ENCODE measurements at regions not wholly inside any gene's neighbourhood (a gene's known extent, or its start where the extent isn't known, plus 50 kb on each side); places are given as distances from the start of the nearest gene placed in this dataset.
"Not testable (repeated sequence)": the region's sequence is repeated elsewhere in the genome, so short reads cannot be mapped to it uniquely, and the experiment has no call there.

GRCh38 chr5:50343715-50344114 lies 97.4 kb downstream of the EMB start:
- no peaks in the 10 kb centered on the region for H3K27me3 Mint-ChIP-seq
- H3K4me3 Mint-ChIP-seq: no peak overlapping the region
- H3K36me3 Mint-ChIP-seq: no peaks in the 10 kb centered on the region
- Histone ChIP-seq H3K36me3 (ENCODE audit: insufficient read depth, low read length) (no peaks in the 10 kb centered on the region), H3K27me3 (ENCODE audit: insufficient read depth, low read length) (no peaks in the 10 kb centered on the region), H3K9me3 (ENCODE audit: control insufficient read depth in 1 of 2, low read length in 2 of 2) (no peaks in the 10 kb centered on the region), H3K27ac (ENCODE audit: low read depth, low read length) (no peak overlapping the region), H3K4me1 (ENCODE audit: insufficient read depth, low read length) (no peaks in the 10 kb centered on the region), H3K4me3 (ENCODE audit: low read length in 2 of 2) (no peak overlapping the region)
- intact Hi-C loops (cut with micrococcal nuclease): no loop called here
- peaks cover 0 to 7% (median 0%) of the 10 kb centered on the region in 8 donors for H3K9me3 Mint-ChIP-seq
- ChIA-PET CTCF (ENCODE audit: partially characterized antibody) (no interaction called here), POLR2A (ENCODE audit: partially characterized antibody) (no interaction called here)
- no peak for DNase-seq
- H3K4me1 Mint-ChIP-seq: no peaks in the 10 kb centered on the region
- H3K27ac Mint-ChIP-seq: peak overlapping the region in 1 of 7 donors; percentile 62

- H3K4me3 Mint-ChIP-seq: no peak overlapping the region
- ChIA-PET CTCF (ENCODE audit: partially characterized antibody) (no interaction called here), POLR2A (ENCODE audit: partially characterized antibody) (no interaction called here)
- H3K27ac Mint-ChIP-seq: peak overlapping the region in 1 of 7 donors; percentile 30
- H3K9me3 Mint-ChIP-seq: peaks cover 0 to 1% (median 0%) of the 10 kb centered on the region in 8 donors
- Histone ChIP-seq H3K27me3 (ENCODE audit: insufficient read depth, low read length) (no peaks in the 10 kb centered on the region), H3K4me1 (ENCODE audit: insufficient read depth, low read length) (no peaks in the 10 kb centered on the region), H3K9me3 (ENCODE audit: control insufficient read depth in 1 of 2, low read length in 2 of 2) (no peaks in the 10 kb centered on the region), H3K27ac (ENCODE audit: low read depth, low read length) (no peak overlapping the region), H3K36me3 (ENCODE audit: insufficient read depth, low read length) (no peaks in the 10 kb centered on the region), H3K4me3 (ENCODE audit: low read length in 2 of 2) (no peak overlapping the region)
- peaks cover 3 to 12% of the 10 kb centered on the region in 2 donors for H3K36me3 Mint-ChIP-seq
- H3K4me1 Mint-ChIP-seq: no peaks in the 10 kb centered on the region
- intact Hi-C loops (cut with micrococcal nuclease): no loop called here
- no peaks in the 10 kb centered on the region for H3K27me3 Mint-ChIP-seq
- DNase-seq: no peak
These were observed 100.3 kb downstream of the EMB start for GRCh38 chr5:50340757-50341156.

- Mint-ChIP-seq H3K4me1 (peaks cover 20 to 47% (median 27%) of the 10 kb centered on the region in 4 donors), H3K36me3 (peaks cover 12 to 15% of the 10 kb centered on the region in 2 donors), H3K9me3 (peaks cover 2 to 33% (median 19%) of the 10 kb centered on the region in 8 donors)
- H3K36me3 ChIP-seq (ENCODE audit: insufficient read depth, low read length); H3K27ac ChIP-seq (ENCODE audit: low read depth, low read length); intact Hi-C loops (cut with micrococcal nuclease); H3K4me3 Mint-ChIP-seq; H3K9me3 ChIP-seq (ENCODE audit: control insufficient read depth in 1 of 2, low read length in 2 of 2); H3K27me3 ChIP-seq (ENCODE audit: insufficient read depth, low read length); CTCF ChIA-PET (ENCODE audit: partially characterized antibody); POLR2A ChIA-PET (ENCODE audit: partially characterized antibody); DNase-seq; H3K4me3 ChIP-seq (ENCODE audit: low read length in 2 of 2); H3K27me3 Mint-ChIP-seq; H3K27ac Mint-ChIP-seq: not testable (repeated sequence)
- peaks cover 18% of the 10 kb centered on the region for H3K4me1 ChIP-seq (ENCODE audit: insufficient read depth, low read length)
These were observed 110.5 kb downstream of the EMB start for GRCh38 chr5:50330633-50331032.

GRCh38 chr5:50328193-50328729 lies 112.8 kb downstream of the EMB start:
- CTCF ChIA-PET (ENCODE audit: partially characterized antibody): interaction anchor here (0.9 kb wide), 1 partner anchor 113 kb away, joined by 3 read pairs; the partner anchor contains the start of gene EMB
- peak overlapping the region; percentile 14 to 89 (median 74) for H3K27ac Mint-ChIP-seq
- H3K9me3 ChIP-seq (ENCODE audit: control insufficient read depth in 1 of 2, low read length in 2 of 2): no peaks in the 10 kb centered on the region

GRCh38 chr5:50325237-50325832 lies 115.8 kb downstream of the EMB start:
- Histone ChIP-seq H3K27me3 (ENCODE audit: insufficient read depth, low read length) (no peaks in the 10 kb centered on the region), H3K9me3 (ENCODE audit: control insufficient read depth in 1 of 2, low read length in 2 of 2) (no peaks in the 10 kb centered on the region), H3K36me3 (ENCODE audit: insufficient read depth, low read length) (no peaks in the 10 kb centered on the region), H3K4me1 (ENCODE audit: insufficient read depth, low read length) (peaks cover 18% of the 10 kb centered on the region), H3K4me3 (ENCODE audit: low read length in 2 of 2) (no peak overlapping the region), H3K27ac (ENCODE audit: low read depth, low read length) (no peak overlapping the region)
- peaks cover 14 to 23% (median 17%) of the 10 kb centered on the region in 4 donors for H3K4me1 Mint-ChIP-seq
- H3K27me3 Mint-ChIP-seq: no peaks in the 10 kb centered on the region
- H3K9me3 Mint-ChIP-seq: peaks cover 0 to 3% (median 0%) of the 10 kb centered on the region in 8 donors
- DNase-seq: peak in 4 of 5 donors; percentile 14 to 28 (median 22)
- ChIA-PET POLR2A (ENCODE audit: partially characterized antibody) (no interaction called here), CTCF (ENCODE audit: partially characterized antibody) (interaction anchor here (2.8 kb wide), 1 partner anchor 189 kb away, joined by 6 read pairs; no protein-coding TSS in a partner anchor)
- H3K4me3 Mint-ChIP-seq: no peak overlapping the region
- intact Hi-C loops (cut with micrococcal nuclease): loop anchor here (10.0 kb wide), 1 partner anchor 429 kb away; no protein-coding TSS in a partner anchor
- no peak overlapping the region for H3K27ac Mint-ChIP-seq
- H3K36me3 Mint-ChIP-seq: no peaks in the 10 kb centered on the region

More at GRCh38 chr5:50328193-50328729, 112.8 kb downstream of the EMB start:
- Mint-ChIP-seq H3K4me3 (peak overlapping the region in 7 of 8 donors; percentile 14 to 80 (median 67)), H3K27me3 (no peaks in the 10 kb centered on the region), H3K9me3 (peaks cover 2 to 25% (median 15%) of the 10 kb centered on the region in 8 donors), H3K36me3 (peaks cover 8 to 12% of the 10 kb centered on the region in 2 donors), H3K4me1 (peaks cover 22 to 46% (median 29%) of the 10 kb centered on the region in 4 donors)
- POLR2A ChIA-PET (ENCODE audit: partially characterized antibody): interaction anchor here (0.6 to 1.2 kb wide), 2 partner anchors 8 to 113 kb away, joined by 4 to 5 read pairs; partner anchors contain the start of gene EMB
- Histone ChIP-seq H3K27ac (ENCODE audit: low read depth, low read length) (no peak overlapping the region), H3K4me1 (ENCODE audit: insufficient read depth, low read length) (peaks cover 18% of the 10 kb centered on the region), H3K4me3 (ENCODE audit: low read length in 2 of 2) (no peak overlapping the region), H3K36me3 (ENCODE audit: insufficient read depth, low read length) (no peaks in the 10 kb centered on the region), H3K27me3 (ENCODE audit: insufficient read depth, low read length) (no peaks in the 10 kb centered on the region)
- intact Hi-C loops (cut with micrococcal nuclease): loop anchor here (10.0 kb wide), 1 partner anchor 427 kb away; no protein-coding TSS in a partner anchor
- DNase-seq: peak in 4 of 5 donors; percentile 3 to 8 (median 6)

GRCh38 chr5:50320131-50320749 lies 120.8 kb downstream of the EMB start:
- Mint-ChIP-seq H3K36me3 (no peaks in the 10 kb centered on the region), H3K4me1 (peaks cover 0 to 2% (median under 1%) of the 10 kb centered on the region in 4 donors), H3K4me3 (no peak overlapping the region), H3K9me3 (no peaks in the 10 kb centered on the region), H3K27ac (no peak overlapping the region), H3K27me3 (peaks cover 0 to 2% of the 10 kb centered on the region in 2 donors)
- no peak overlapping the region for H3K27ac ChIP-seq (ENCODE audit: low read depth, low read length)
- POLR2A ChIA-PET (ENCODE audit: partially characterized antibody): no interaction called here
- H3K4me3 ChIP-seq (ENCODE audit: low read length in 2 of 2): no peak overlapping the region
- no peaks in the 10 kb centered on the region for H3K9me3 ChIP-seq (ENCODE audit: control insufficient read depth in 1 of 2, low read length in 2 of 2)
- H3K27me3 ChIP-seq (ENCODE audit: insufficient read depth, low read length): no peaks in the 10 kb centered on the region
- intact Hi-C loops (cut with micrococcal nuclease): loop anchor here (10.0 kb wide), 1 partner anchor 435 kb away; no protein-coding TSS in a partner anchor
- no peaks in the 10 kb centered on the region for H3K4me1 ChIP-seq (ENCODE audit: insufficient read depth, low read length)
- DNase-seq: no peak
- H3K36me3 ChIP-seq (ENCODE audit: insufficient read depth, low read length): no peaks in the 10 kb centered on the region
- CTCF ChIA-PET (ENCODE audit: partially characterized antibody): no interaction called here

GRCh38 chr5:50318220-50318619 lies 122.9 kb downstream of the EMB start:
- Mint-ChIP-seq H3K27me3 (peaks cover 0 to 2% of the 10 kb centered on the region in 2 donors), H3K27ac (no peak overlapping the region), H3K36me3 (peaks cover 0 to 2% of the 10 kb centered on the region in 2 donors), H3K4me1 (no peaks in the 10 kb centered on the region), H3K4me3 (no peak overlapping the region), H3K9me3 (no peaks in the 10 kb centered on the region)
- no peak for DNase-seq
- Histone ChIP-seq H3K27me3 (ENCODE audit: insufficient read depth, low read length) (no peaks in the 10 kb centered on the region), H3K27ac (ENCODE audit: low read depth, low read length) (no peak overlapping the region), H3K4me3 (ENCODE audit: low read length in 2 of 2) (no peak overlapping the region), H3K4me1 (ENCODE audit: insufficient read depth, low read length) (no peaks in the 10 kb centered on the region), H3K9me3 (ENCODE audit: control insufficient read depth in 1 of 2, low read length in 2 of 2) (no peaks in the 10 kb centered on the region), H3K36me3 (ENCODE audit: insufficient read depth, low read length) (no peaks in the 10 kb centered on the region)
- intact Hi-C loops (cut with micrococcal nuclease): no loop called here
- ChIA-PET CTCF (ENCODE audit: partially characterized antibody) (interaction anchor here (1.2 kb wide), 1 partner anchor 8 kb away, joined by 4 read pairs; no protein-coding TSS in a partner anchor), POLR2A (ENCODE audit: partially characterized antibody) (no interaction called here)

Data from CD4-positive, alpha-beta memory T cell (primary cell).